Parathyroid adenoma (tissue), 2 donors: ENCODE measurements at regions not wholly inside any gene's neighbourhood (a gene's known extent, or its start where the extent isn't known, plus 50 kb on each side); places are given as distances from the start of the nearest gene placed in this dataset.
"Not testable (repeated sequence)": the region's sequence is repeated elsewhere in the genome, so short reads cannot be mapped to it uniquely, and the experiment has no call there.

ENCODE experiments used
- H2AFZ ChIP-seq: fragments of 300-600 bp; sonication (generic); one replicate; pipeline ENCODE4 v1.7.0; 2017; ENCODE audit warnings: antibody characterized with exemption, mild to moderate bottlenecking
- H3K27ac ChIP-seq: fragments of 300-600 bp; sonication (generic); one replicate; pipeline ENCODE4 v1.7.0; 2017
- H3K27me3 ChIP-seq: fragments of 300-600 bp; sonication (generic); one replicate; pipeline ENCODE4 v1.7.0; 2017; ENCODE audit warnings: low read length; ENCODE audit not compliant: control insufficient read depth, insufficient read depth
- H3K36me3 ChIP-seq: fragments of 300-600 bp; sonication (generic); one replicate; pipeline ENCODE4 v1.7.0; 2017; ENCODE audit warnings: low read length; ENCODE audit not compliant: control insufficient read depth, insufficient read depth
- H3K4me1 ChIP-seq: fragments of 300-600 bp; sonication (generic); one replicate; pipeline ENCODE4 v1.7.0; 2017; ENCODE audit warnings: control low read depth
- H3K4me2 ChIP-seq: fragments of 300-600 bp; sonication (generic); one replicate; pipeline ENCODE4 v1.7.0; 2017; ENCODE audit warnings: low read length
- H3K4me3 ChIP-seq: fragments of 300-600 bp; sonication (generic); one replicate; pipeline ENCODE4 v1.7.0; 2017; ENCODE audit warnings: low read depth, low read length
- H3K79me2 ChIP-seq: fragments of 300-600 bp; sonication (generic); one replicate; pipeline ENCODE4 v1.7.0; 2017; ENCODE audit warnings: control low read depth
- H3K9ac ChIP-seq: fragments of 300-600 bp; sonication (generic); one replicate; pipeline ENCODE4 v1.7.0; 2017; ENCODE audit warnings: mild to moderate bottlenecking
- H3K9me3 ChIP-seq: fragments of 300-600 bp; sonication (generic); one replicate; pipeline ENCODE4 v1.7.0; 2017; ENCODE audit warnings: low read length; ENCODE audit not compliant: control insufficient read depth
- CTCF ChIP-seq: fragments of 300-600 bp; sonication (generic); IDR thresholded peaks from one replicate; pipeline ENCODE4 v1.7.0; 2017; ENCODE audit warnings: antibody characterized with exemption, mild to moderate bottlenecking
- donor health status: primary hyperparathyroidism.

GRCh38 chr2:72027426-72028161 lies 120.1 kb downstream of the CYP26B1 start:
- H3K9ac ChIP-seq = no peak overlapping the region
- no peaks in the 10 kb centered on the region for H3K4me1 ChIP-seq
- no peak for TF ChIP-seq CTCF
- H3K4me3 ChIP-seq = no peak overlapping the region
- H2AFZ ChIP-seq = no peak overlapping the region
- H3K9me3 ChIP-seq = no peaks in the 10 kb centered on the region
- no peaks in the 10 kb centered on the region for H3K27me3 ChIP-seq
- H3K4me2 ChIP-seq = no peak overlapping the region
- H3K79me2 ChIP-seq = no peaks in the 10 kb centered on the region
- no peak overlapping the region for H3K27ac ChIP-seq
- H3K36me3 ChIP-seq = no peaks in the 10 kb centered on the region

- Histone ChIP-seq H3K79me2 (no peaks in the 10 kb centered on the region), H3K9me3 (no peaks in the 10 kb centered on the region), H3K4me1 (no peaks in the 10 kb centered on the region), H2AFZ (no peak overlapping the region), H3K27me3 (no peaks in the 10 kb centered on the region), H3K27ac (no peak overlapping the region), H3K4me3 (no peak overlapping the region), H3K9ac (no peak overlapping the region), H3K36me3 (no peaks in the 10 kb centered on the region), H3K4me2 (no peak overlapping the region)
- no peak for TF ChIP-seq CTCF
These were observed 120.7 kb downstream of the CYP26B1 start for GRCh38 chr2:72026819-72027425.

GRCh38 chr2:72024451-72025175 lies 123.0 kb downstream of the CYP26B1 start:
- no peaks in the 10 kb centered on the region for H3K9me3 ChIP-seq
- H3K36me3 ChIP-seq = no peaks in the 10 kb centered on the region
- H3K4me1 ChIP-seq = no peaks in the 10 kb centered on the region
- no peak overlapping the region for H3K4me2 ChIP-seq
- no peaks in the 10 kb centered on the region for H3K79me2 ChIP-seq
- H3K27me3 ChIP-seq = no peaks in the 10 kb centered on the region
- H3K4me3 ChIP-seq = no peak overlapping the region
- no peak overlapping the region for H3K9ac ChIP-seq
- no peak for TF ChIP-seq CTCF
- H2AFZ ChIP-seq = no peak overlapping the region
- no peak overlapping the region for H3K27ac ChIP-seq

GRCh38 chr2:72023678-72024390 lies 123.8 kb downstream of the CYP26B1 start:
- no peak for TF ChIP-seq CTCF
- Histone ChIP-seq H3K4me2 (no peak overlapping the region), H2AFZ (no peak overlapping the region), H3K9ac (no peak overlapping the region), H3K36me3 (no peaks in the 10 kb centered on the region), H3K4me1 (no peaks in the 10 kb centered on the region), H3K79me2 (no peaks in the 10 kb centered on the region), H3K4me3 (no peak overlapping the region), H3K9me3 (no peaks in the 10 kb centered on the region), H3K27ac (no peak overlapping the region), H3K27me3 (no peaks in the 10 kb centered on the region)

- not testable (repeated sequence) for H3K9me3 ChIP-seq, H3K4me2 ChIP-seq, H3K36me3 ChIP-seq, H3K4me1 ChIP-seq, H3K9ac ChIP-seq, H3K27me3 ChIP-seq, H3K4me3 ChIP-seq, H2AFZ ChIP-seq, H3K79me2 ChIP-seq, H3K27ac ChIP-seq
These were observed 126.3 kb downstream of the CYP26B1 start for GRCh38 chr2:72021371-72021770.
